Osteoblast (primary cell): ENCODE measurements at regions not wholly inside any gene's neighbourhood (a gene's known extent, or its start where the extent isn't known, plus 50 kb on each side); places are given as distances from the start of the nearest gene placed in this dataset.

Experiments used
- DNase-seq: peaks from one replicate; pipeline ENCODE4 v3.0.0; 2011; ENCODE audit warnings: low spot score, mixed read lengths; ENCODE audit not compliant: insufficient read length; ENCODE audit errors: missing footprints
- H2AFZ ChIP-seq: 2 replicates; pipeline ENCODE4 v1.6.0; 2011; ENCODE audit warnings: mild to moderate bottlenecking, low read length
- H3K27ac ChIP-seq: 2 replicates; pipeline ENCODE4 v1.5.1; 2011; ENCODE audit warnings: mild to moderate bottlenecking, low read depth, low read length, moderate library complexity
- H3K27me3 ChIP-seq: 2 replicates; pipeline ENCODE4 v1.6.0; 2012; ENCODE audit warnings: mild to moderate bottlenecking, control low read depth, inconsistent platforms, low read length, moderate library complexity; ENCODE audit not compliant: insufficient read depth
- H3K36me3 ChIP-seq: 2 replicates; pipeline ENCODE4 v1.5.1; 2011; ENCODE audit warnings: mild to moderate bottlenecking, low read length, control low read depth, moderate library complexity; ENCODE audit not compliant: insufficient read depth
- H3K4me1 ChIP-seq: 2 replicates; pipeline ENCODE4 v1.5.1; 2011; ENCODE audit warnings: mild to moderate bottlenecking, low read length, control low read depth, moderate library complexity; ENCODE audit not compliant: insufficient read depth
- H3K4me2 ChIP-seq: 2 replicates; pipeline ENCODE4 v1.6.0; 2011; ENCODE audit warnings: mild to moderate bottlenecking, low read length; ENCODE audit not compliant: insufficient read depth
- H3K4me3 ChIP-seq: fragments of 200-600 bp; sonication (generic); 3 replicates; pipeline ENCODE4 v1.5.1; 2012; ENCODE audit warnings: mild to moderate bottlenecking, low read length, inconsistent platforms; ENCODE audit not compliant: insufficient read depth
- H3K79me2 ChIP-seq: 2 replicates; pipeline ENCODE4 v1.6.0; 2012; ENCODE audit warnings: mild to moderate bottlenecking, low read length, control low read depth, inconsistent platforms; ENCODE audit not compliant: insufficient read depth
- H3K9me3 ChIP-seq: 2 replicates; pipeline ENCODE4 v1.5.1; 2011; ENCODE audit warnings: low read depth, low read length, control low read depth
- H4K20me1 ChIP-seq: 2 replicates; pipeline ENCODE4 v1.6.0; 2012; ENCODE audit warnings: mild to moderate bottlenecking, low read length, control low read depth; ENCODE audit not compliant: insufficient read depth
- TF ChIP-seq, protein P1 (sequence below): IDR thresholded peaks from 2 replicates; pipeline ENCODE4 v1.5.1; 2011; ENCODE audit warnings: mild to moderate bottlenecking, low read depth, low read length, moderate library complexity; ENCODE audit errors: extremely low read depth

- DNase-seq, result no peak
- no peak overlapping the region for H3K4me2 ChIP-seq
These were observed 112.6 kb upstream of the SPTLC3 start for GRCh38 chr20:12896180-12896579.

GRCh38 chr20:12902992-12903391 is 105.8 kb upstream of the SPTLC3 start:
- Histone ChIP-seq H3K9me3 (no peaks in the 10 kb centered on the region), H3K4me3 (no peak overlapping the region), H2AFZ (no peak overlapping the region), H3K36me3 (no peaks in the 10 kb centered on the region), H3K4me1 (no peaks in the 10 kb centered on the region), H3K27ac (no peak overlapping the region), H3K79me2 (no peaks in the 10 kb centered on the region), H3K27me3 (no peaks in the 10 kb centered on the region), H3K4me2 (no peak overlapping the region), H4K20me1 (no peaks in the 10 kb centered on the region)
- TF ChIP-seq, protein P1, sequence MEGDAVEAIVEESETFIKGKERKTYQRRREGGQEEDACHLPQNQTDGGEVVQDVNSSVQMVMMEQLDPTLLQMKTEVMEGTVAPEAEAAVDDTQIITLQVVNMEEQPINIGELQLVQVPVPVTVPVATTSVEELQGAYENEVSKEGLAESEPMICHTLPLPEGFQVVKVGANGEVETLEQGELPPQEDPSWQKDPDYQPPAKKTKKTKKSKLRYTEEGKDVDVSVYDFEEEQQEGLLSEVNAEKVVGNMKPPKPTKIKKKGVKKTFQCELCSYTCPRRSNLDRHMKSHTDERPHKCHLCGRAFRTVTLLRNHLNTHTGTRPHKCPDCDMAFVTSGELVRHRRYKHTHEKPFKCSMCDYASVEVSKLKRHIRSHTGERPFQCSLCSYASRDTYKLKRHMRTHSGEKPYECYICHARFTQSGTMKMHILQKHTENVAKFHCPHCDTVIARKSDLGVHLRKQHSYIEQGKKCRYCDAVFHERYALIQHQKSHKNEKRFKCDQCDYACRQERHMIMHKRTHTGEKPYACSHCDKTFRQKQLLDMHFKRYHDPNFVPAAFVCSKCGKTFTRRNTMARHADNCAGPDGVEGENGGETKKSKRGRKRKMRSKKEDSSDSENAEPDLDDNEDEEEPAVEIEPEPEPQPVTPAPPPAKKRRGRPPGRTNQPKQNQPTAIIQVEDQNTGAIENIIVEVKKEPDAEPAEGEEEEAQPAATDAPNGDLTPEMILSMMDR, result no peak
- DNase-seq, result no peak

More at GRCh38 chr20:12896180-12896579, 112.6 kb upstream of the SPTLC3 start:
- H3K4me1 ChIP-seq, result no peaks in the 10 kb centered on the region
- H3K4me3 ChIP-seq, result no peak overlapping the region
- no peaks in the 10 kb centered on the region for H3K27me3 ChIP-seq
- no peaks in the 10 kb centered on the region for H3K9me3 ChIP-seq
- TF ChIP-seq, protein P1, result no peak
- no peak overlapping the region for H3K27ac ChIP-seq
- no peaks in the 10 kb centered on the region for H4K20me1 ChIP-seq
- no peaks in the 10 kb centered on the region for H3K79me2 ChIP-seq
- no peak overlapping the region for H2AFZ ChIP-seq
- no peaks in the 10 kb centered on the region for H3K36me3 ChIP-seq

DNA sequence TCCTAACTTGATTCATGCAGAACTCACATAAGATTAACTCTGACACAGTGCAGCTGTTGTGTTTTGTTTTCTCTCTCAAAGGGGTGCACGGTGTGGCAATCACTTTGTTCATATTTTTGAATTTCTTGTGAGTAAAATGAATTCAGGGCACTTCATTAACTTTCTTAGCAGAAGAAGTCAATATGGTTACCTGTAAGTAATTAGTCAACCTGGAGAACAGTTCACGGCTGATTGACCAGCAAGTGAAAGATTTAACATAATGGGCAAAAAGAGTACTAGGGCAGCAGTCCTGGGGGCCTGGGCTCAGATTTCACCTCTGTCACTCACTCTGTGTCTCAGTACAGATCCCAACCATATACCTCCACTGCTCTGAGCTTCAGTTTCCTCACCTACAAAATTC is 102.4 kb upstream of the SPTLC3 start:
- H3K4me1 ChIP-seq, result no peaks in the 10 kb centered on the region
- H3K79me2 ChIP-seq, result no peaks in the 10 kb centered on the region
- no peak for DNase-seq
- H2AFZ ChIP-seq, result no peak overlapping the region
- H3K9me3 ChIP-seq, result no peaks in the 10 kb centered on the region
- H3K27ac ChIP-seq, result no peak overlapping the region
- H3K36me3 ChIP-seq, result no peaks in the 10 kb centered on the region
- TF ChIP-seq, protein P1, result no peak
- H4K20me1 ChIP-seq, result no peaks in the 10 kb centered on the region
- no peak overlapping the region for H3K4me2 ChIP-seq
- H3K4me3 ChIP-seq, result no peak overlapping the region
- H3K27me3 ChIP-seq, result no peaks in the 10 kb centered on the region

- no peak for DNase-seq
- H3K9me3 ChIP-seq, result no peaks in the 10 kb centered on the region
- no peaks in the 10 kb centered on the region for H3K4me1 ChIP-seq
- H3K27ac ChIP-seq, result no peak overlapping the region
- TF ChIP-seq, protein P1, result no peak
- no peaks in the 10 kb centered on the region for H3K36me3 ChIP-seq
- no peak overlapping the region for H2AFZ ChIP-seq
- H3K4me2 ChIP-seq, result no peak overlapping the region
- H3K27me3 ChIP-seq, result no peaks in the 10 kb centered on the region
- H3K79me2 ChIP-seq, result no peaks in the 10 kb centered on the region
- no peaks in the 10 kb centered on the region for H4K20me1 ChIP-seq
- no peak overlapping the region for H3K4me3 ChIP-seq
These were observed 97.4 kb upstream of the SPTLC3 start for GRCh38 chr20:12911372-12911771.
